Stimulated activated naive B cell treated with anti-CD40 and anti-IgM and Interleukin-4, amounts not matched to agents 10 μg/mL and 1 μg/mL and 100 μg/mL, for 72 hours (primary cell): ENCODE measurements at regions not wholly inside any gene's neighbourhood (a gene's known extent, or its start where the extent isn't known, plus 50 kb on each side); places are given as distances from the start of the nearest gene placed in this dataset.
"Not testable (repeated sequence)": the region's sequence is repeated elsewhere in the genome, so short reads cannot be mapped to it uniquely, and the experiment has no call there.

Experiments used
- ATAC-seq, 2 donors: fragments of 150-1000 bp; cut with Tn5 transposase; replicated peaks; 2 replicates each; pipeline ENCODE4 v1.10.0; 2021; ENCODE audit warnings: moderate library complexity in 1 of 2
- DNase-seq: peaks from one replicate; pipeline ENCODE4 v3.0.0; 2021
- H3K27ac Mint-ChIP-seq: one replicate; pipeline ENCODE4 v1.8.0; 2022; ENCODE audit warnings: mild to moderate bottlenecking, mixed read lengths
- H3K27me3 Mint-ChIP-seq, 2 donors: one replicate each; pipeline ENCODE4 v1.8.0; 2022; ENCODE audit warnings: mixed read lengths in 2 of 2
- H3K36me3 Mint-ChIP-seq, 2 donors: one replicate each; pipeline ENCODE4 v1.8.0; 2022; ENCODE audit warnings: mixed read lengths in 2 of 2, mild to moderate bottlenecking in 1 of 2
- H3K4me1 Mint-ChIP-seq, 2 donors: one replicate each; pipeline ENCODE4 v1.8.0; 2022; ENCODE audit warnings: mixed read lengths in 2 of 2, mild to moderate bottlenecking in 1 of 2
- H3K4me3 Mint-ChIP-seq, 2 donors: one replicate each; pipeline ENCODE4 v1.8.0; 2022; ENCODE audit warnings: mild to moderate bottlenecking in 2 of 2, mixed read lengths in 2 of 2, moderate library complexity in 1 of 2
- H3K9me3 Mint-ChIP-seq, 2 donors: one replicate each; pipeline ENCODE4 v1.8.0; 2022; ENCODE audit warnings: mixed read lengths in 2 of 2, mild to moderate bottlenecking in 1 of 2

DNA sequence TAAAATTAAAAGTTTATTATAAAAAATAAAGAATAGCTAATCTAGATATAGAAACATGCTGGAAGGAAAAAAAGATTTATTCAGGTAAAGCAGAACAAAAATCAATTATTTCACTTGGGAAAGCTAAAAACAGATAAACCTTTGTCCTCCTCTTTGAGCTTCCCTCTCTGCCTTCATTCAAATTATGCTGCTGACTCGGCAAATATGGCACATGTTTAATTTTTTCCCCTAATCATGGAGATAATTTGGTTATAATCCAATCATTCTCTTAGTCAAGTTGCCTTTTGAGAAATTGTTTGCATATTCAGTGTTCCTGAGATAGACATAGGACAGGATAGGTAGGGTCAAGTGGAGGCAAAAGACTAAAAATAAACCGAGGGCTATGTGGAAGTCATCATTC lies 556.8 kb upstream of the PTCHD4 start:
- no peaks in the 10 kb centered on the region for H3K4me1 Mint-ChIP-seq
- DNase-seq (no peak), ATAC-seq (no peak)
- no peak overlapping the region for H3K4me3 Mint-ChIP-seq
- no peaks in the 10 kb centered on the region for H3K27me3 Mint-ChIP-seq
- H3K36me3 Mint-ChIP-seq: no peaks in the 10 kb centered on the region
- H3K27ac Mint-ChIP-seq: no peak overlapping the region
- H3K9me3 Mint-ChIP-seq: peaks cover 3% of the 10 kb centered on the region in 2 donors

DNA sequence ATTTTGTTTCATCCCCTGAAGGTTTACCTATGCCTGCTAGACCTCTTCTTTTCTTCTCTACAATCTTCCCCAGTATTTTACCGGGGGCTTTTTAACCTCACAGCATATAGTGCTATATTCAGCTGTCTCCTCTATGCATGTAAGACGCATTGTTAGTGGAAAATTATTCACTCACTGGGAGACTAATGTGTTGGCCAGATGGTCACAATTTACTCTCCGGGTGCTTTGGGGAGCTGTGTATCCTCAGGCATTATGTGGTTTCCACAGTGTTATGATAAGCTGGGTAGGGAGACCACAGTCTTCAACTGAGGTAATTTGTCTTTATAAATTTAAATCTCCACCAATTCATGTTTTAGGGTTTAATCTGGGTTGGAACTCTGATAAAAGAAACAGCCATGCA lies 553.8 kb upstream of the PTCHD4 start:
- H3K27me3 Mint-ChIP-seq: no peaks in the 10 kb centered on the region
- H3K4me1 Mint-ChIP-seq: no peaks in the 10 kb centered on the region
- ATAC-seq: no peak
- H3K4me3 Mint-ChIP-seq: no peak overlapping the region
- DNase-seq: no peak
- H3K36me3 Mint-ChIP-seq: no peaks in the 10 kb centered on the region
- no peak overlapping the region for H3K27ac Mint-ChIP-seq
- peaks cover 3% of the 10 kb centered on the region in 2 donors for H3K9me3 Mint-ChIP-seq

DNA sequence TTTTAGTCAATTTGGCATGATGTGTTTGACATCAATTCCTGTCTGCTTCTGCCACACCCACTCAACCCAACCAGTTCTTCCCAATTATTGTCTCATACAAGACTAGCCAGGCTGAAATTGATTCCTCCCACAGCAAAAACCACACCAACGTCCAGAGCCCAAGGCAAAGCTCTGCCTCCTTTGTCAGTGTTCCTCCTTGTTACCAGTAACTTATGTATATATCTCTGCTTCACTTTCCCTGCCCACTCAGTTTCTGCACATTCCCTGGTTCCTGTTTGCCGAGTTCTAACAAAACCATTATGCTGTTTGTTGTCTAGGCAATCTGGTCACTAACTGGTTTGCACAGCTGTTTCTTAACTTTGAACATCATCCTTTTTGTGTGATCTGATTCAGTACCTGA lies 547.9 kb upstream of the PTCHD4 start:
- Mint-ChIP-seq H3K4me1 (no peaks in the 10 kb centered on the region), H3K4me3 (no peak overlapping the region), H3K9me3 (peaks cover 0 to 3% of the 10 kb centered on the region in 2 donors), H3K27ac (no peak overlapping the region), H3K36me3 (no peaks in the 10 kb centered on the region), H3K27me3 (no peaks in the 10 kb centered on the region)
- no peak for DNase-seq
- no peak for ATAC-seq

DNA sequence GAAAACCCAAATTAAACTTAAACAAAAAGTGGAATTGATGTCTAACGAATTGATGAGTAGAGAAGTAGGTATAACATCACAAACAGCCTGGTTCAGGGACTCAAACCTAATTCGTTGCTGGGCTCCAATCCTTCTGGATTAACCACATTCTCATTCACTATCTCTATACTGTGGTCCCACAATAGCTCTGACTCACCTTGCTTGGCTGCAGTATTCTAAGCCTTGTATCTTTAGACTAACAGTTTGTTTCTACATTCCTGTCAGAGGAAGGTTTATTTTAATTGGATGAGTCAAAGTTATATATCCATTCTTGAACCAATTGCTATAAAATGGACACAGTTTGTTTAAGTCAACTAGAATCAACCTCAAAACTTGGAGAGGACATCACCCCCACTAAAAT lies 530.5 kb upstream of the PTCHD4 start:
- ATAC-seq (no peak), DNase-seq (no peak)
- Mint-ChIP-seq H3K27ac (no peak overlapping the region), H3K4me1 (no peaks in the 10 kb centered on the region), H3K36me3 (no peaks in the 10 kb centered on the region), H3K27me3 (no peaks in the 10 kb centered on the region), H3K4me3 (no peak overlapping the region), H3K9me3 (peaks cover 5 to 14% of the 10 kb centered on the region in 2 donors)

DNA sequence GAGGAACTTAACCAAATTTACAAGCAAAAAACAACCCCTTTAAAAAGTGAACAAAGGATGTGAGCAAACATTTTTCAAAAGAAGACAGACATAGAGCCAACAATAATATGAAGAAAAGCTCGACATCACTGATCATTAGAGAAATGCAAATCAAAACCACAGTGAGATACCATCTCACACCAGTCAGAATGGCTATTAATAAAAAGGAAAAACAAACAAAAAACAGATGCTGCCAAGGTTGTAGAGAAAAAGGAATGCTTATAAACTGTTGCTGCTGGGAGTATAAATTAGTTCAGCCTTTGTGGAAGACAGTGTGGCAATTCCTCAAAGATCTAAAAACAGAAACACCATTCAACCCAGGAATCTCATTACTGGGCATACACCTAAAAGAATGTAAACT lies 527.8 kb upstream of the PTCHD4 start:
- DNase-seq, H3K27ac Mint-ChIP-seq, ATAC-seq, H3K4me1 Mint-ChIP-seq, H3K36me3 Mint-ChIP-seq, H3K4me3 Mint-ChIP-seq, H3K27me3 Mint-ChIP-seq: not testable (repeated sequence)
- H3K9me3 Mint-ChIP-seq: peaks cover 5 to 13% of the 10 kb centered on the region in 2 donors

DNA sequence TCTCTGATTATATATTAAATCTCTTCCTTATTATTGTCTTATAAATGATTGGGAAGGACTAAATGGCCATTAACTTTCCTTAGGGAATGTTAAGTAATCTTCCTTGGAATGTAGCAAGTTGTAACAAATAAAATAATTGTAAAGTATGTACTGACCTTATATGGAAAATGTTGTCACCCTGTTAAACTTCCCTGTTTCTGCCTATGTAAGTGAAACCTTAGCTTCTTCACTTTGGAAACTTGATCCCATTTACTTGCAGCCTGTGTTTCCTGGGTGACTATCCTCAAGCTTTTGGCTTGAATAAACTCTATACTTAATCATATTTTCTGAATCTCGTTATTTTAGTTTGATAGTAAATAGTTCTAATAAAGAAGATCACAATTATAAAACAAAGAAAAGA lies 519.5 kb upstream of the PTCHD4 start:
- Mint-ChIP-seq H3K36me3 (no peaks in the 10 kb centered on the region), H3K4me3 (no peak overlapping the region), H3K27ac (no peak overlapping the region), H3K9me3 (peaks cover 3 to 7% of the 10 kb centered on the region in 2 donors), H3K27me3 (no peaks in the 10 kb centered on the region), H3K4me1 (no peaks in the 10 kb centered on the region)
- DNase-seq (no peak), ATAC-seq (no peak)

DNA sequence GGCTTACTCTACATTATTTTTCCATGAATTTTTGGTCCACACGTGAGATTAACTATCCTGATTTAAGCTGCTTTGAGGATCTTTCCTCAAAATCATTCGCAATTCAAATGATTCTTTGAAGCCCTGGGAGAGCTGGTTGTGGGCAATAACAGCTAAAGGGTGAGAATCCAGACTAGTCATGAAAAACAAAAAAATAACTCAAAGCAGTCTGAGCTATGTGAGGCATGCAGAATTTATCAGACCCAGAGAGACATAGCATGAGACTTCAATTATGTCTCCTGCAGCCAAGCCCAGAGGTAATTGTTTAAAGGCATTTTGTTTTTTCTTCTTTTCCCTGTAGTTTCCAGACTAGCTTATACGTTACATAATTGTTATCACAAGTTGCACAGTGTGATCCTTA lies 517.3 kb upstream of the PTCHD4 start:
- Mint-ChIP-seq H3K4me1 (no peaks in the 10 kb centered on the region), H3K36me3 (no peaks in the 10 kb centered on the region), H3K4me3 (no peak overlapping the region), H3K27me3 (no peaks in the 10 kb centered on the region), H3K27ac (no peak overlapping the region), H3K9me3 (peaks cover 3 to 7% of the 10 kb centered on the region in 2 donors)
- no peak for ATAC-seq
- no peak for DNase-seq

DNA sequence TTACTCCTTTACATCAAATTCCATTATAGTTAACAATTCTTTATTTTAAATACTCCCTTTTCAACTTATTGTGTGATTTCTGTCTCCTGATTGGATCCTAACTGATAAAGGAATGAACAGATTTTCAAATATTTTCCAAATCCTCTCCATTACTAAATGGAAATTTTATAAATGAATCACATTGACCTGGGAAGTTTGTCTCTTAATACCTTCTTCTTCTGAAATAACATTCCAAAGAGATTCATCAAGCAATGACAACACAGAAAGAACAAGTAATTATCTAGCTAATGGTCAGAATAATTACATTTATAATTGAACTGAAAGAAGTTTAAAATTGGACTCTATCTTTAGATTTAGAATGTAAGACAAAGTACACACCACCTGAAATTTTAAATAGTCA lies 515.4 kb upstream of the PTCHD4 start:
- no peaks in the 10 kb centered on the region for H3K27me3 Mint-ChIP-seq
- no peak overlapping the region for H3K27ac Mint-ChIP-seq
- H3K4me1 Mint-ChIP-seq: no peaks in the 10 kb centered on the region
- H3K9me3 Mint-ChIP-seq: peaks cover 3 to 5% of the 10 kb centered on the region in 2 donors
- ATAC-seq (no peak), DNase-seq (no peak)
- H3K4me3 Mint-ChIP-seq: no peak overlapping the region
- no peaks in the 10 kb centered on the region for H3K36me3 Mint-ChIP-seq

DNA sequence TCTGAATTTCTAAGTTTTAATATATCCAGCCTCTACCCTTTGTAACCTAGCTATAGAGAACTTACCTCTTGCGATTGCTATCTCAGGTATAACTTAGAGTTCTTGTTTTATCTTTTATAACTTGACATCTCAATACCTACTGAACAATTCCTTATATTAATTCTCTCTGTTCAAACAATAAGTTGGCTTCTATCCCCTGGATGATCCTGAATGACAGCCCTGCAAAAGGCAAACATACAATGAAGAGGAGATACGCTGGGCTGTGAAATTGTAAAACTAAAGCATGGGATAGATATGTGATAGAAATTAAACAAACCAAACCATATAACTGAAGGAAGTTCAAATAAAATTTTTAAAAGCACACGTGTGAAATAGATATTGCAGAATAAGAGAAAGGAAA lies 513.6 kb upstream of the PTCHD4 start:
- H3K27ac Mint-ChIP-seq: no peak overlapping the region
- H3K36me3 Mint-ChIP-seq: no peaks in the 10 kb centered on the region
- H3K9me3 Mint-ChIP-seq: peaks cover 0 to 1% of the 10 kb centered on the region in 2 donors
- no peak overlapping the region for H3K4me3 Mint-ChIP-seq
- no peaks in the 10 kb centered on the region for H3K27me3 Mint-ChIP-seq
- ATAC-seq (no peak), DNase-seq (no peak)
- H3K4me1 Mint-ChIP-seq: no peaks in the 10 kb centered on the region

DNA sequence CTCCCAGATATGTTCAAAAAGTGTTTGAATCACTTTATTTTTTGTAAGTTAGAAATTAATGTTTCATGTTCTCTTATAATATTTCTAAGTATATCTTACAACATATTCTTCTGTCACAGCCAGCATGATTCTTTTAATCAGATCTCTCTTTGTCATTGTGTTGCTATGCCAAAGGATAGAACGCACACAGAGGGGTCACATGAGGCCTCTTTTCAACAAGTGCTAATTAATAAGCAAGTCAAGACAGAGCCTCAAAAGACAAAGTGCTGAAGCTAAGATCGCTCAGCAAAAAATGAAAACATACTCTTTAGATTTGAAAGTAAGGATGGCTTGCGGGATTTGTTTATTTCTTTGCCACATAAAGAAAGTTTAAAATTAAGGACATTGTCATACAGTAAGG lies 508.8 kb upstream of the PTCHD4 start:
- Mint-ChIP-seq H3K4me3 (no peak overlapping the region), H3K27ac (no peak overlapping the region)
- no peak for ATAC-seq

DNA sequence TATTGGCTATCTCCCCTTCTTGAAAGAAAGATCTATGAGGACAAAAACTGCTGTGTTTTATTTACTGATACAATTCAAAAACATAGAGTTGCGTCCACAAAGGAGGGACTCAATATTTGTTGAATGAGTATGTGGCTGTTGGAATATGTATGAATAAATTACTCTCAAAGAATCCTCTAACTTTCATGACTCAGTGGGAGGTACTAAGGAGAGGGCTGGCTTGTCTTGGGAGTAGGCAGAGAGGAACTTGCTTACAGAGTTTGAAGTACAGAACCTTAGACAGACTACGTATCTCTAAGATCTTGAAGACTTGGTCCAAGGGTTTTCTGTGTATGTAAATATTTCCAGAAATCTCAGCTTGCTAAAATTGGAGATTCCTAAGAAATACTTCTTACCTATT lies 504.0 kb upstream of the PTCHD4 start:
- Mint-ChIP-seq H3K4me3 (no peak overlapping the region), H3K9me3 (peaks cover 5 to 7% of the 10 kb centered on the region in 2 donors), H3K4me1 (no peaks in the 10 kb centered on the region), H3K36me3 (no peaks in the 10 kb centered on the region), H3K27ac (no peak overlapping the region), H3K27me3 (no peaks in the 10 kb centered on the region)
- DNase-seq (no peak), ATAC-seq (no peak)

More for the DNA sequence above, 508.8 kb upstream of the PTCHD4 start:
- no peaks in the 10 kb centered on the region for H3K36me3 Mint-ChIP-seq
- no peak for DNase-seq
- no peaks in the 10 kb centered on the region for H3K27me3 Mint-ChIP-seq
- peaks cover 4 to 7% of the 10 kb centered on the region in 2 donors for H3K9me3 Mint-ChIP-seq
- H3K4me1 Mint-ChIP-seq: no peaks in the 10 kb centered on the region

DNA sequence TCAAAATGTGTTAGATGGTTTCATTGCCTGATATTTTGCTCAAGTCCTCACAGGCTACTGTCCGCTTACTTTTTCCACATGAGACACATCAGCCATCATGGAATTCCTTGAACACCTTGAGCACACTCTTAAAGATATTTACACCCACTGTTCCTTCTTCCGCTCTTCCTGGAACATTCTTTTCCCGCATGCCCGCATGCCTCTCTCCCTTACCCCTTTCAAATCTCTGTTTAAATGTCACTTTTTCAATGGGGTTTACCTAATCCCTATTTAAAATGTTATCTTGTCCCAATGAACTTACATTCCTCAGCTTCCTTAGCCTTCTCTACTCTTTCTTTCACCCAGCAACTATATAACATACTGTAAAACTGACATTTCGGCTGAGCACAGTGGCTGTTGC lies 503.3 kb upstream of the PTCHD4 start:
- no peak overlapping the region for H3K27ac Mint-ChIP-seq
- no peak overlapping the region for H3K4me3 Mint-ChIP-seq
- peaks cover 5 to 7% of the 10 kb centered on the region in 2 donors for H3K9me3 Mint-ChIP-seq
- ATAC-seq (no peak), DNase-seq (no peak)
- no peaks in the 10 kb centered on the region for H3K4me1 Mint-ChIP-seq
- no peaks in the 10 kb centered on the region for H3K27me3 Mint-ChIP-seq
- no peaks in the 10 kb centered on the region for H3K36me3 Mint-ChIP-seq

DNA sequence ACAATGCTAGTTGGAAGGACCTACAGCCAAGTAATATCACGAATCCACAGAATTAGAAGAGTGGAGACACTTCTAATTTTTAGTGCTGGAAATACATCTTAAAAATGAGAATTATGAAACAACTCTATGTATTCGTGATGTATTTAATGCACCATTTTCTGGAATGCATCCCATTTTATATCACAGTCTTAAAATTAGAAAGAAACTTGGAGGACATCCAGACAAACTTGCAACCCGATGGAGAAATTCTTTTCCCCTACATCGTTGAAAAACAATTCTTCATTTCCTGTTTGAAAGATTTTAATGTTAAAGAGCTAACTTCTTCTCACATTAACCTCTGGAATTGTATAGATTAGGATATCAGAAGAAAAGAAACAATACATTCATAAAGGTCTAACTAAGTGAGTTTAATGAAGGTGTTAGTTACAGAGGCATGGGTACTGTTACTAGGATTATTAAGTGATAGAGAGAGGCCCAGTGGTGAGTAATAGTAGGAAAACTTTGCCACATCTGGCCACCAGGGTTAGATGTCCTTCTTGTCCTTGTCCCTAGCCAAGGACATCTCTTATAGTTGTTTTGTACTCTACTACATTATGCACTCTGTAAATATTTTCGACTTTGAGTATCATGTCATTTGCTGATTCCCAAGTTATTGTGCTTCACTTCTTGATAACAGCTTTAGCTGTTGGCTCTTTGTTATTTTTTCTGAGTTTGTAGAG lies 502.4 kb upstream of the PTCHD4 start:
- no peak overlapping the region for H3K4me3 Mint-ChIP-seq
- no peaks in the 10 kb centered on the region for H3K4me1 Mint-ChIP-seq
- no peaks in the 10 kb centered on the region for H3K36me3 Mint-ChIP-seq
- peaks cover 5 to 7% of the 10 kb centered on the region in 2 donors for H3K9me3 Mint-ChIP-seq
- DNase-seq (no peak), ATAC-seq (no peak)
- no peaks in the 10 kb centered on the region for H3K27me3 Mint-ChIP-seq
- H3K27ac Mint-ChIP-seq: no peak overlapping the region

DNA sequence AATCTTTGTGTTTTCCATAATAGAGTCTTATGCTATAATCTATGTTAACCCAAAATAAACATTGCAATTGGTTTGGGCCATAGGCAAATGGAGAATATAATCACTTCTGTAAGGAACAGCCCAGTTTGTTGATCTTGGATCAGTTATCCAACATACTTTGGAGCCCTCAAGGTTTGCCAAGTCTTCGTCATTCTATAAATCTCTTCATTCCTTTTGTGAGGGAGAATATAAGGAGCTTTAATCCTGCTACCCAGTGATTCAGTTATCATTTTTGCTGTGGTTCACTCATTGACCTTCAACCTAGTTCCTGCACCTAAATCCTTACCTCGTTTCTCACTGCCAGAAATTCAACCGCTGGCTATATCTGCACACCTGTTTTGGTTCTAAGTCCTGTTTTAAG lies 500.3 kb upstream of the PTCHD4 start:
- H3K9me3 Mint-ChIP-seq: peaks cover 0 to 3% of the 10 kb centered on the region in 2 donors
- no peaks in the 10 kb centered on the region for H3K27me3 Mint-ChIP-seq
- no peaks in the 10 kb centered on the region for H3K36me3 Mint-ChIP-seq
- H3K4me3 Mint-ChIP-seq: no peak overlapping the region
- ATAC-seq (no peak), DNase-seq (no peak)
- H3K4me1 Mint-ChIP-seq: no peaks in the 10 kb centered on the region
- no peak overlapping the region for H3K27ac Mint-ChIP-seq

DNA sequence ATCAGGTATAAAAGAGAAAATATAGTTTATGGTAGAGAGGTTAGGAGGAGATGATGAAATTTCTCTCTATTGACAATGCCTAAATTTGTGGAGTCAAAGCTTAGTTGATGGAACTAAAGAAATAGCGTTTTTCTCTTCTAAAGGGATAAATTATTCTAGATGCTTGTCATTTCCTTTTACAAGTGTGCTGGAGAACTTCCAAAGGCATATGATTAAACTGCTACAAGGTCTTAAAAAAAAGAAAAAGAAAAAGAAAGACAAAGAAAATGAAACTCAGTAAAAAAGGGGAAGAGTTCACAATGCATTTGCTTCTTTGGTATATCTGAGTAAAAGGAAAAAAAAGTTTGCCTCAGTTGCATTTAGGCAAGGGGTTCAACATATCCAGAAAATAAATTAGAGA lies 499.8 kb upstream of the PTCHD4 start:
- H3K27ac Mint-ChIP-seq: no peak overlapping the region

DNA sequence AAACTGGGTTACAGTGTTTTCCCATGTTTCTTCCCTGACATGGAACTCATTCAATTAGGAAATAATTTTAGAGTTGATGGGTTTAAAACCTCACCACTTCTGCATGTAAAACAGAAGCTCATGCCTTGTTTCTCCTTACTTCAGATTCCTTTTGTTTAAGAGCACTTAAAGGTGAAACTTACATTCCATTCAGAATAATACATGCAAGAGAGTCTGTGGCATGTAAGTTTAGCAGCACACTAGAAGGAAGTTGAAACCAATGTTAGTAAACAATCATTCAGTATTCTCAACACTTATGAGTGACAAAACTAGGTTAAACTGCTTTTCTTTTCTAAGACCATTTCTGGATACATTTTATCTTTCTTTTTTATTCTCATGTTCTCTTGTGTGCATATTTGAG lies 495.6 kb upstream of the PTCHD4 start:
- peaks cover 0 to 4% of the 10 kb centered on the region in 2 donors for H3K9me3 Mint-ChIP-seq
- no peak for ATAC-seq
- H3K27me3 Mint-ChIP-seq: no peaks in the 10 kb centered on the region
- no peak overlapping the region for H3K4me3 Mint-ChIP-seq
- H3K4me1 Mint-ChIP-seq: no peaks in the 10 kb centered on the region
- no peak overlapping the region for H3K27ac Mint-ChIP-seq
- DNase-seq: no peak
- no peaks in the 10 kb centered on the region for H3K36me3 Mint-ChIP-seq

More for the DNA sequence above, 499.8 kb upstream of the PTCHD4 start:
- Mint-ChIP-seq H3K27me3 (no peaks in the 10 kb centered on the region), H3K4me1 (no peaks in the 10 kb centered on the region), H3K36me3 (no peaks in the 10 kb centered on the region), H3K4me3 (no peak overlapping the region), H3K9me3 (peaks cover 0 to 3% of the 10 kb centered on the region in 2 donors)
- DNase-seq (no peak), ATAC-seq (no peak)
